GM18951 (cell line): ENCODE measurements at regions not wholly inside any gene's neighbourhood (a gene's known extent, or its start where the extent isn't known, plus 50 kb on each side); places are given as distances from the start of the nearest gene placed in this dataset.

ENCODE experiments used
- POLR2A ChIP-seq: IDR thresholded peaks from 4 replicates; pipeline ENCODE4 v1.6.1; 2011; ENCODE audit warnings: mild to moderate bottlenecking; ENCODE audit not compliant: insufficient read length, insufficient read depth; ENCODE audit errors: extremely low read depth
- in situ Hi-C: fragments of 300-500 bp; cut with MboI; formaldehyde crosslinking; loops from one replicate; pipeline ENCODE4 v1.12.0; 2022; ENCODE audit warnings: low sequenced_read_pairs, mixed read lengths, inconsistent platforms; ENCODE audit not compliant: unreplicated experiment

DNA sequence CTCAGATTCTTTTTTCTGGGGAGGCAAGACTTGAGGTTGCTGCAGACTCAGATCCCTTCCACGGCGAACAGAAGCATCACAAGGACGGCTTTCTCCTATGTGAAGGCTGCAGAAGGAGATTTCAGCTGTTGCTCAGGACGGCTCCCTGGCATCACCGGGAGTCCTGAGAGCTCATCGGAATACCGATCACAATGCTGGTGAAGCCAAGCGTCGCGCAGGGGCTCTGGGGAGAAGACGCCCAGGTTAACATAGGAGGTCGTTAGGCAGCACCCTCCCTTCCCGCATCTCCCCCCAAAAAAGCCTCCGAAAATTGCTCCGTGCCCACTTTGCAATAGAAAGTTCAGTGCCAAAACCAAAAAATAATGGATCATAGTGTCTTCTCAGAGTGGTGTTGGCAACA is 127.2 kb upstream of the TMEM132D start:
- in situ Hi-C loops, result loop anchor here (25.0 kb wide), 1 partner anchor 306 kb away; the partner anchor contains the start of gene PIWIL1
- no peak for TF ChIP-seq POLR2A

DNA sequence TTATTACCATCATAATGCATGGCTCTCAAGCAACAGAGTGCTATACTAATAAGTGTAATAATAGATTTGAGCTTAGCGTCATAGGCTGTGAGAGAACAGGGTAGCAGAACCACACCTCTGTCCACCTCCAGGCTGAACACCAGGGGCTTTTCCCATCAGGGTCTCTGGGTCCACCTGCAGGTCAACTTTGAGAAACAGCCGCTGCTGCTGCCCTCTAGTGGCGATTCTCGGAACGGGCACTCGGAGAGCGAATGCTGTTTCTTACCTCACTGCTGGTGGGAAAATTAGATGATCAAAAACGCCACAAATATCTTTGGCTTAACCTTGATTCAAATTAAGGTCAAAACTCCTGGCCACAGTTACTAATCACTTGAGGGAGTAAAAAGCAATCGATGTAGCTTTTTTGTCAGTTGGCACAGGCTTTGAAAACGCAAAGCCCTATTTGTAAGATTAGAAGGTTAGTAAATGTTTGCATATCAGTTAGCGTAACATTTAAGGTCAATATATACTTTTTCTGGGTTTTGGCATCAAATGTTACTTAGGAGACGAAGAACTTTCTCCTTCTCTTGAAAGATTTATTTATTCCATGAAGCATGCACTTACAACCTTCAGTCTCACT is 127.9 kb upstream of the TMEM132D start:
- TF ChIP-seq POLR2A, result no peak
- in situ Hi-C loops, result loop anchor here (25.0 kb wide), 1 partner anchor 306 kb away; the partner anchor contains the start of gene PIWIL1

DNA sequence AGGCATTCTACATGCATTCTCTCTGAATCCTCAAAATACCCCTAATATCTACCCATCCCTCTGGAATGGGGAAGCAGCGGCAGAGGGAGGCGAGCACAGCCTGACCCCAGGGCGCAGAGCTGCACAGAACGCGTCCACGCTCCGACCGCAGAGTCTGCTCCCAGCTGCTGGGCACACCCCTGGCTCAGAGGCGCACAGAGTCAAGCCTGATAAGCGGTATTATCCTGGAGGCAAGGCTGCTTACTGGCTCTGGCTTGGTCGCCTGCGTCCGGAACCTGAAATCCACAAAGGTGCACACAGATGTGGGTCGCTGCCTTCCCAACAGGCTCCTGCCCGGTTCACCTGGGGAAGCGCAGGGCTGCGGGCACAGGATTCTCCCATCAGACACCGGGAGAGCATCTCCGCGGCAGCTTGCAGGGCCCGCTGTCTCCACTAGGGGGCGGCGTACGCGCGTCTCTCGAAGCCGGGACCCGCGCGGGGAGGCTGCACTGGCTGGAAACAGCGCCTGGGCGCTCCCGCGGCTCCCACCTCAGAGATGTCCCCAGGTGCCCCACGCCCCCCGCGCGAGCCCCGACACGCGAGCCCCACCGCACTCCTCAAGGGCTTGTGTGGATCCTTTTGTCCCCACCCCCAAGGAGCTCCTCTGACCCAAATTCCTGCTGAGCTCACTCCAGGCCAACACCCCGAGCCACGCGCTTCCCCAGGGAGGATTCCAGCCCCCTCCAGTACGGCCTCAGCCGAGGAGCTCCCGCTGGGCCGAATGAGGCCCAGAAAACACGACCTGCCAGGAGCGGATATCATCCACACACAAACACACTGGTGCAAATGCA is 120.1 kb upstream of the FZD10 start:
- TF ChIP-seq POLR2A, result no peak
- in situ Hi-C loops, result loop anchor here (25.0 kb wide), 1 partner anchor 295 kb away; the partner anchor contains the start of gene PIWIL1

DNA sequence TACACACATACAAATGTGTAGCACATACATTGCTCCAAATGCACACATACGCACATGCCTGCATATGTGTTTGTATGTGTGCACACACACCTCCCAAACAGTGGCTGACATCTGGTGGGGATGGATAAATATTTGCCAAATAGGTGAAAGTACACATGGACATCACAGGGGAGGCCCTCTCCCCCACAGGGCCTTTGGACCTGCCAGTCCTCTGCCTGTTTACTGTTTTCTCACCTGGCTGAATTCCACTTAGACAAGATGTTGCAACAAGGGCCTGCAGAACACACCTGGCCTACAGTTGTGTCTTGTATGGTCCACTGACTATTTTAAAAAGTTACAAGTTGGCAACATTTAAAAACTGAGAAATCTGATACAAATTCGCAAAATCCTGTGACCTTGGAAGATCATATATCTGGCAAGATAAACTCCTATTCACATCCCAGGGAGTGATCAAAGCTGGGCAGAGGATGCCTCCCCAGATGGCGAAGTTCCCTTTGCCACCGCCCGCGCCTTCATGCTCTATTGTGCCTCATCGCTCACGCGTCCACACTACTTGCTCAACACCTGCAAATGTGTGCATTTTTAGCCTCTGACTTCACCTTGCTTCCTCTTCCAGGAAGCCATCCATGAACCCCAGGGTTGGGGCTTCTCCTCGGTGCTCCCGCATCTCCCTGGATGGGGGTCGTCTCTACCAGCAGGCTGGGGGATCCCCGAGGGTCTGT is 118.4 kb upstream of the FZD10 start:
- in situ Hi-C loops, result loop anchor here (25.0 kb wide), 1 partner anchor 293 kb away; the partner anchor contains the start of gene PIWIL1
- TF ChIP-seq POLR2A, result no peak

DNA sequence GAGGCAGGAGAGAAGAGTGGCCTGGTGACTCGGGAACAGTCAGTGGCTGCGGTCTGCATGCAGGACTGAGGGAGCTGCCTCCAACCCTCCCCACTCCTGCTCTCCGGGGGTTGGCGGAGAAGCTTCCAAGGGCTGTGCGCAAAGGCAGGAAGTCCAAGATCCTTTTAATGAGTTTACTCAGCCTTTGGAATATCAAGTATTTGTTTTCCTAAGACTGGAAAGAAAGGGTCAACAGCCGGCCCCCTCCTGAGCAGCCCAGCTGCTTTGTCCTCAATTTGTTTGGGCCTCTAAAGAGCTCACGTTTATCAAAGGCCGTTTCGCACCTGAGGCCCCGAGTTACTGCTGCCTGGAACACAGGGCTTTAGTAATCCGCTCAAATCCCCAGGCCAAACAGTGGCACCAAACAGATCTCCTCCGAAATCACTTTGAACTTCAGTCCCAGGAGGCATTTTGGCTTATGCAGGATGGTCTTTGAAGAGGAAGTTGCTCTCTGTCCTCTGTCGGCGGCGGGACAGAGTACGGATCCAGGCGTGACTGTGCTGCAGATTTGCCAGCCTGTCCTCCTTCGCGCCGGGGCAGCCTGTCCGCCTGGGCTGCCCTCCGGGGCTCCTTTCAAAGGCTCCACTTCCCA is 117.2 kb upstream of the FZD10 start:
- in situ Hi-C loops, result loop anchor here (25.0 kb wide), 1 partner anchor 292 kb away; the partner anchor contains the start of gene PIWIL1

DNA sequence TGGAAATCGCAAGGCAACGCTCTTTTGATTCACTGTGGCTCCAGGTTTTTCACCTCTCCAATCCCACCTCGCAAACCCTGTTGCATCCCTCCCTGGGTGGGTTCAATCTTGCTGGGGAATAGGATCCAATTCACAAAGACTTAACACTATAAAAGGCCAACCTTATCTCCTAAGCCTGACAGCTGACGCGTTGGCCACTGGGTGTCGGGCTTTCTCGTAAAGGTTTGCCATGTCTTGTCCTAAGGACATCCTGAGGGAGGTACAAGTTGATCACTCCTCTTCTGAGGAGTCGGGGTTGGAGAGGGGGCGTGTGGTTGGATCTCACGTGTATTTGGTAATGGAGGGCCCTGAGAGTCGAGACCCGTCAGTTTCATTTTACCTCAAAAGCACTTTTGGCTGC is 112.6 kb upstream of the FZD10 start:
- TF ChIP-seq POLR2A, result no peak
- in situ Hi-C loops, result loop anchor here (25.0 kb wide), 1 partner anchor 288 kb away; the partner anchor contains the start of gene PIWIL1

More for the DNA sequence above, 117.2 kb upstream of the FZD10 start:
- TF ChIP-seq POLR2A, result no peak

DNA sequence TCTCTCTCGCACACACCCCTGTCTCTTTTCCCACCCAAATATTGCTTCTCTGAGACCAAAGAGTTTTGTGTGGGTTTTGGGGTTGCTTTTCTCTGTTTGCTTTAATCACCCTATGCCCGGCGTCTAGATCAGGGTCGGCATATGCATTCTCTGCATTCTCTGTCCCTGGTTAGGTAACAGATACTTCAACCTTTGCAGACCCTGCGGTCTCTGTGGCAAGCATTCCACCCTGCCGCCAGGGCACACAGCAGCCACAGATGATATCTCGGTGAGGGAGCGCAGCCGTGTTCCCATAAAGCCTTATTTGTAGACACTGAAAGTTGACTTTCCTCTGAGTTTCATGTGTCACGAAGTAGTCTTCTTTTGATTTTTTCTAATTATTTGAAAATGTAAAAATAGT is 110.4 kb upstream of the FZD10 start:
- no peak for TF ChIP-seq POLR2A
- in situ Hi-C loops, result no loop called here

DNA sequence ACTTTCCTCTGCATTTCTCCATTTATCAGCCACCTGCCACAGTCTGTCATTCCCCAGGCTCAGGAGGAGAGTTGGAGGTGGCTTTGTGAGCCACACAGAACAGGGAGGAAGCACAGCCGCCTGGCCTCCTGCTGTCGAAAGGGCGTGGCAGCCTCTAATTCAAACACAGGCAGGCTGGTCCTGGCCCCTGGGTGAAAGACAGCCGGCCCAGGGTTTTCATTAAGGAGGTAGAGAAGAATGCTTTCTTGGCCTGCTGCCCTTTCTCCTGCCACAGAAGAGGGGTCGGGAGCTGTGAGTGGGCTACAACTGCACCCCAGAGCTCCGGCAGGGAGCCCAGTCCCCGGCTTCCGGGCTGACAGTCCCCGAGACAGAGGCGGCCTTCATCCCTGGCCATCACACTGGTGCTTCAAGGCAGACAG is 108.6 kb upstream of the FZD10 start:
- TF ChIP-seq POLR2A, result no peak
- in situ Hi-C loops, result no loop called here

DNA sequence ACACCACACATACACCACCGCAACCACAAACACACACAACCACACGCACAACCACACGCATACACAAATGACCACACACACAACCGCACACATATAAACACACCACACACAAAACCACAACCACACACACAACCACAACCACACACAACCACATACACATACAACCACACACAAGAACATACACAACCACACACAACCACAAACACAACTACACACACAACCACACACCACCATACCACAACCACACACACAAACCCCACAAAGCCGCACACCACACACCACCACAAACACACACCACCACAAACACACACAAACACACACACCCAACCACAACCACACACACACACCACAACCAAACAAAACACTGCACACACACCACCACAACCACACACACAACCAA is 107.5 kb upstream of the FZD10 start:
- no peak for TF ChIP-seq POLR2A
- in situ Hi-C loops, result no loop called here

DNA sequence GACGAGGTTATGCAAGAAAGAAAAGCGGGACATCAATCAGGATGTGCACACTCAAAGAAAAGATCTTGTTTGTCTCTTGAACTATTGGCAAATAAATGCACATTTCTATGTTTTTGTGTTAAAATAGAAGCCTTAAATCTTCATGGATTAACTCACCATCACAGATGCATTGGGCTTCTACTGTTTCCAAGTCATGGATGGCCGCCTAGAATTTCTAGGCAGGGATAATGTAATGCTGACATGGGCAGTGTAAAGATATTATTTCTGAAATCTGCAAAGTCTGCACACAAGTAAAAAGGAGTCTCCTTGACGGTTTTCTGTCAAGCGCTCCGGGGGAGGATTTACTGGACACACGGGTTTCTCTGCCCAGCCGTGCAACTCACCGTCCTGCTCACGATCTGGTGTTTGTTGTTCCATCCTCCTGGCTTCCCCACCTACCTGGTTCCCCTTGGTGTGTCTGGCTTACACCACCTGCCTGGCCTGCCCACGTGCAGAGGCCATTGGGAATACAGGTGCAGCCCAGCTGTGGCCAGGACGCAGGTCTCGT is 103.3 kb upstream of the FZD10 start:
- no peak for TF ChIP-seq POLR2A
- in situ Hi-C loops, result no loop called here

DNA sequence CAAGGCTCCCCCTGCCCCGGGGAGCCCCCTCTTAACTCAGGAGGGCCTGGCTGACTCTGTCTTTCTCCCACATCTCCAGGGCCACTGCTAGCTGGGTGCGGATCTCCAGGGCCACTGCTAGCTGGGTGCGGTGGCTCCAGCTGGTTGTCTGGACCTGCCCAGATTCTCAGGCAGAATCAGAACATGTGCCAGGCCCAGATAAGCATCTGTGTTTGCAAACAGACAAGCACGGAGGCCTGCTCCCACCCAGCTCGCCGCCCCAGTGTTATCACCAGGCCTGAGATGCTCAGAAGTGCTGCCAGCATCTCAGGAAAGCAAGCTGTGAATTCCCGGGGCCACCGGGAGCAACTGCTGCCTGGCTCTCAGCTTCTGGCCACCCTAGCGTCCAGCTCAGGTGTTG is 98.4 kb upstream of the FZD10 start:
- in situ Hi-C loops, result no loop called here
- TF ChIP-seq POLR2A, result no peak

DNA sequence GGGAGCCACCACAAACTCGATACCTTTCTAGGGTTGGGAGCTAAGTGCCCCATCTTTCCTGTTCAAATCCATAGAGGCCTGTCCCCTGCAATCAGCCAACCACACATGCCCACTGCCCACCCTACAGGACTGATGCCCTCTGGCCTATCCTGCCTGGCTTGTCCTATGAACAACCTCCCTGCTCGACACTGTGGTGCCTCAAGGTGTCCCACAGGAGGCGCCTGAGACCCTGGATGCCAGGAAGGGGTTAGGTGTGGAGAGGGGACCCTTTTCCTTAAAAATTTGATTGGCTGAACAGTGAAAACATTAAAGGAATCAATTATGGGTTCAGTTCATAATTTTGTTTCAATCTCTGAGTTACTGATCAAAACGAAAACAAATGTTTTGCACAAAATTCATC is 97.3 kb upstream of the FZD10 start:
- in situ Hi-C loops, result no loop called here
- TF ChIP-seq POLR2A, result no peak
